Neural progenitor cell (in vitro differentiated cells): ENCODE measurements at regions not wholly inside any gene's neighbourhood (a gene's known extent, or its start where the extent isn't known, plus 50 kb on each side); places are given as distances from the start of the nearest gene placed in this dataset.

ENCODE experiments used
- EZH2 ChIP-seq: fragments of 200-600 bp; sonication (generic); IDR thresholded peaks from 2 replicates; pipeline ENCODE4 v1.6.1; 2017; ENCODE audit warnings: antibody characterized with exemption, mild to moderate bottlenecking, moderate library complexity
- TF ChIP-seq, protein P1 (sequence below): fragments of 200-600 bp; sonication (generic); IDR thresholded peaks from 2 replicates; pipeline ENCODE4 v1.5.1; 2017; ENCODE audit warnings: antibody characterized with exemption, mild to moderate bottlenecking

DNA sequence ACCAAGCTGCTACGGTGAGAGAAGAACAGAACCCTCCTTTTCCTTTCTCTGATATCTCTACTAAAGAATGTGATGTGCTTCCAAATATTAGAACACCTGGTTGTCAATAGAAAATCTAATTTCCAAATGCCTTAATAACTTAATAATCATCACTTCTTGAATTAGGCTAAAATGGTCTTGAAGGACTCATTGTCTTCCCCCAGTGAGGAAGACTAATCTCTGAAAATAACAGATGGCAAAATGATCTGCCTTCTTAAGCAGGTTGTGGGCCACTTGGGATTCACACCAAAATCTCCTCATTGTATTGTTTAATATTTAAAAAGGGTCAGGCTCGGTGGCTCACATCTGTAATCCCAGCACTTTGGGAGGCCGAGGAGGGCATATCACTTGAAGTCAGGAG is 805.9 kb upstream of the AUTS2 start:
- TF ChIP-seq, protein P1, sequence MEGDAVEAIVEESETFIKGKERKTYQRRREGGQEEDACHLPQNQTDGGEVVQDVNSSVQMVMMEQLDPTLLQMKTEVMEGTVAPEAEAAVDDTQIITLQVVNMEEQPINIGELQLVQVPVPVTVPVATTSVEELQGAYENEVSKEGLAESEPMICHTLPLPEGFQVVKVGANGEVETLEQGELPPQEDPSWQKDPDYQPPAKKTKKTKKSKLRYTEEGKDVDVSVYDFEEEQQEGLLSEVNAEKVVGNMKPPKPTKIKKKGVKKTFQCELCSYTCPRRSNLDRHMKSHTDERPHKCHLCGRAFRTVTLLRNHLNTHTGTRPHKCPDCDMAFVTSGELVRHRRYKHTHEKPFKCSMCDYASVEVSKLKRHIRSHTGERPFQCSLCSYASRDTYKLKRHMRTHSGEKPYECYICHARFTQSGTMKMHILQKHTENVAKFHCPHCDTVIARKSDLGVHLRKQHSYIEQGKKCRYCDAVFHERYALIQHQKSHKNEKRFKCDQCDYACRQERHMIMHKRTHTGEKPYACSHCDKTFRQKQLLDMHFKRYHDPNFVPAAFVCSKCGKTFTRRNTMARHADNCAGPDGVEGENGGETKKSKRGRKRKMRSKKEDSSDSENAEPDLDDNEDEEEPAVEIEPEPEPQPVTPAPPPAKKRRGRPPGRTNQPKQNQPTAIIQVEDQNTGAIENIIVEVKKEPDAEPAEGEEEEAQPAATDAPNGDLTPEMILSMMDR, result no peak
- TF ChIP-seq EZH2, result no peak
